Right ventricle myocardium inferior (tissue), 1 donor: ENCODE measurements at regions not wholly inside any gene's neighbourhood (a gene's known extent, or its start where the extent isn't known, plus 50 kb on each side); places are given as distances from the start of the nearest gene placed in this dataset.

Experiments used
- ATAC-seq: fragments of 200-7000 bp; cut with Tn5 transposase; one replicate; pipeline ENCODE4 v1.9.1; 2020; ENCODE audit warnings: mild to moderate bottlenecking, moderate library complexity
- DNase-seq: peaks from one replicate; pipeline ENCODE4 v3.0.0; 2021; ENCODE audit errors: missing footprints
- intact Hi-C: fragments of 100-400 bp; cut with DNase I; formaldehyde crosslinking; loops from one replicate; pipeline ENCODE4 v1.11.0; 2022
- donor health status: DM: no; HTN: yes; CAD: no; lungs with severe emphysema.

DNA sequence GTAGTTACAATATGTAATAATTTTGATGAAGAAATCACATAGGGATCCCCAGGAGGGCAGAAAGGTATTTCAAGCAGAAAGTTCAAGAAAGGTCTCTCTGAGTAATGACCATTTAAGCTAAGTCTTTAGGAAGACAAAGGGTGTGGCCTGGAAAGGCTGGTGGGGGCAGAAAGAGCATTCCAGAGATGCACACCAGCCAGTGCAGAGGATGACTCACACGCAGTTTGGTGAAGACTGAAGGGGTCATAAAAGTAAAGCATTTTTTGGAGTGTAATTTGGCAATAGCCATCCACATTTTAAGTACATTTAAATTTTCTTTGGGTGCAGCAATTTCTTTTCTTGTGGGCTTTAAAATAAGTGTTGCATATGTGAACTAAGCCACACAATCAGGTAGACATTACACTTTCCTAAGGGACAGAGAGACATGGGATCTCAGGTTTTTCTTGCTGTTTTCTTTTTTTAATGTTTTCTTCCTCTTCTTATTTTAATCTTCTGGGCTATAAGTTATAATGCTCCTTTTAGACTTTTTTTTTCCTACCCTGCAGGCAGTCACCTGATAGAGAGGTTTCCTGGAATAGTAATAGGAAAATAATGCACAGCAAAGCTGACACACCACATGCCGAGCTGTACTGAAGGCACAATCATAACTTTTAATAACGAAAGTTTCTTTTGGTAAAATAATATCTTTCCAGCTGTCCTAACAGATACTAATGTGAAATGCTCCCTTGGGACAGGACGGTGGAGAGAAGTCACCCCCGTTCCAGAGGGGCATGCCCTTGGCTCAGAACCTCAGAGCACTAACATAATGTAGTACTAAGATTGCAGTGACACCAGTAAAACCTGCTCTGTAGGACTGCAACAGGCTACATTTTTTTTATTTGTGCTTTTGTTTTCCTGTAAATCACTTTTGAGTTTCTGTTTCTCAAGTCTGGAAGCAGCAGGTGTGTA lies 49.6 kb upstream of the PTPRK start:
- intact Hi-C loops, result no loop called here
- DNase-seq (no peak), ATAC-seq (no peak)
